Endothelial cell of umbilical vein (primary cell): ENCODE measurements at regions not wholly inside any gene's neighbourhood (a gene's known extent, or its start where the extent isn't known, plus 50 kb on each side); places are given as distances from the start of the nearest gene placed in this dataset.

Source experiments
- BruUV-seq: library from RNA; stranded (reverse); fragments of 400-500 nt; replicated peaks from 2 replicates; lab custom pipeline; 2021; lab: Mats Ljungman, UMichigan
- CTCF ChIA-PET: fragments of 300-600, 350-600 bp; sonication (Branson Sonifier 250); formaldehyde crosslinking; loops from one replicate; lab custom pipeline; 2021; ENCODE audit warnings: antibody characterized with exemption, inconsistent platforms; lab: Charles Lee
- POLR2A ChIA-PET: fragments of 300-600, 350-600 bp; sonication (Branson Sonifier 250); formaldehyde crosslinking; loops from one replicate; lab custom pipeline; 2021; ENCODE audit warnings: antibody characterized with exemption, inconsistent platforms; lab: Charles Lee
- DNase-seq: peaks from one replicate; pipeline ENCODE4 v3.0.0-alpha.2; 2011; ENCODE audit warnings: low read depth, low spot score
- FAIRE-seq: peaks from 2 replicates; lab custom pipeline; 2011; peaks lifted over from hg19 to GRCh38; lab: Jason Lieb, UNC
- H2AFZ ChIP-seq: 2 replicates; pipeline ENCODE4 v1.6.0; 2012; ENCODE audit warnings: low read depth, low read length, control low read depth, inconsistent platforms
- H3K27ac ChIP-seq: 2 replicates; pipeline ENCODE4 v1.5.1; 2011; ENCODE audit warnings: low read depth, mild to moderate bottlenecking, control low read depth, low read length, moderate library complexity; ENCODE audit not compliant: insufficient read depth
- H3K27me3 ChIP-seq, 2 experiments: 2 replicates each; pipeline versions ENCODE4 v1.6.0 to v1.6.1; 2011; ENCODE audit warnings: low read length in 2 of 2, mixed read lengths in 1 of 2; ENCODE audit not compliant: control insufficient read depth in 2 of 2, insufficient read depth in 2 of 2
- H3K36me3 ChIP-seq, 2 experiments: 2 replicates in 1 of 2; 3 replicates in 1 of 2; pipeline ENCODE4 v1.5.1; 2011; ENCODE audit warnings: low read length in 2 of 2, mild to moderate bottlenecking in 1 of 2, moderate library complexity in 1 of 2; ENCODE audit not compliant: control insufficient read depth in 2 of 2, insufficient read depth in 2 of 2; ENCODE audit errors: extremely low read depth in 1 of 2
- H3K4me1 ChIP-seq: 3 replicates; pipeline ENCODE4 v1.5.1; 2011; ENCODE audit warnings: mild to moderate bottlenecking, low read length; ENCODE audit not compliant: control insufficient read depth, insufficient read depth; ENCODE audit errors: extremely low read depth
- H3K4me2 ChIP-seq: 2 replicates; pipeline ENCODE4 v1.6.1; 2011; ENCODE audit warnings: low read length, control low read depth, mixed read lengths; ENCODE audit not compliant: insufficient read depth
- H3K4me3 ChIP-seq, 3 experiments: fragments of 200-600 bp in 1 of 3; sonication (generic), shearing (Covaris generic) in 1 of 3; replicated peaks in 1 of 3; 2 replicates each; pipeline ENCODE4 v1.5.1; 2011 to 2016; ENCODE audit warnings: control low read depth in 3 of 3, low read length in 3 of 3, mild to moderate bottlenecking in 2 of 3, inconsistent platforms in 1 of 3, low read depth in 1 of 3, moderate library complexity in 1 of 3; ENCODE audit not compliant: insufficient read depth in 1 of 3
- H3K79me2 ChIP-seq: 2 replicates; pipeline ENCODE4 v1.6.0; 2012; ENCODE audit warnings: low read length, inconsistent platforms; ENCODE audit not compliant: control insufficient read depth, insufficient read depth
- H3K9ac ChIP-seq: replicated peaks from 2 replicates; pipeline ENCODE3; 2011; ENCODE audit warnings: low read length, control low read depth; ENCODE audit not compliant: insufficient read depth; ENCODE audit errors: extremely low read depth
- H3K9me1 ChIP-seq: replicated peaks from 3 replicates; pipeline ENCODE4 v1.6.0; 2011; ENCODE audit warnings: mild to moderate bottlenecking, low read length; ENCODE audit not compliant: control insufficient read depth, insufficient read depth; ENCODE audit errors: extremely low read depth
- H3K9me3 ChIP-seq: replicated peaks from 2 replicates; pipeline ENCODE4 v1.5.1; 2012; ENCODE audit warnings: low read length, inconsistent platforms; ENCODE audit not compliant: control insufficient read depth, insufficient read depth
- H4K20me1 ChIP-seq: replicated peaks from 2 replicates; pipeline ENCODE3; 2011; ENCODE audit warnings: mild to moderate bottlenecking, low read length; ENCODE audit not compliant: control insufficient read depth, insufficient read depth; ENCODE audit errors: extremely low read depth
- EZH2 ChIP-seq: IDR thresholded peaks from 2 replicates; pipeline ENCODE4 v1.6.1; 2012; ENCODE audit warnings: borderline replicate concordance, low read depth, mild to moderate bottlenecking, moderate library complexity, low read length, inconsistent platforms; ENCODE audit not compliant: severe bottlenecking
- FOS ChIP-seq: IDR thresholded peaks from 2 replicates; pipeline ENCODE4 v1.6.1; 2011; ENCODE audit warnings: mild to moderate bottlenecking, low read length, moderate library complexity, borderline replicate concordance; ENCODE audit not compliant: insufficient read depth
- GATA2 ChIP-seq: IDR thresholded peaks from 2 replicates; pipeline ENCODE4 v1.7.0; 2011; ENCODE audit warnings: low read depth, mild to moderate bottlenecking, moderate library complexity, mixed read lengths, low read length; ENCODE audit not compliant: insufficient read length, insufficient read depth
- JUN ChIP-seq: IDR thresholded peaks from 2 replicates; pipeline ENCODE4 v1.6.1; 2011; ENCODE audit warnings: borderline replicate concordance, low read depth; ENCODE audit not compliant: insufficient read length, insufficient read depth
- MYC ChIP-seq: IDR thresholded peaks from one replicate; pipeline ENCODE4 v1.6.1; 2011; ENCODE audit warnings: mild to moderate bottlenecking, low read depth, low read length
- POLR2A ChIP-seq: IDR thresholded peaks from 2 replicates; pipeline ENCODE4 v1.6.1; 2012; ENCODE audit warnings: low read depth, mild to moderate bottlenecking, control low read depth, low read length
- POLR2AphosphoS5 ChIP-seq: IDR thresholded peaks from 2 replicates; pipeline ENCODE4 v1.6.1; 2012; ENCODE audit warnings: low read depth, mild to moderate bottlenecking, control low read depth, low read length, moderate library complexity; ENCODE audit not compliant: insufficient read depth
- dilution Hi-C: fragments of 300-500 bp; cut with MboI; formaldehyde crosslinking; loops from one replicate; pipeline ENCODE4 v1.15.0; 2019; ENCODE audit warnings: low sequenced_read_pairs; ENCODE audit not compliant: extremely low pct_ligation_motif_present
- intact Hi-C: fragments of 100-400 bp; cut with micrococcal nuclease; formaldehyde crosslinking; loops from one replicate; pipeline ENCODE4 v1.10.0; 2022
- TF ChIP-seq, protein P1 (sequence below): IDR thresholded peaks from 2 replicates; pipeline ENCODE4 v1.6.1; 2011; ENCODE audit not compliant: insufficient read depth, insufficient read length
- TF ChIP-seq, protein P2 (sequence below), 2 donors: IDR thresholded peaks; 1 replicate in 1 of 2; 2 replicates in 1 of 2; pipeline ENCODE4 v1.5.1; 2011; ENCODE audit warnings: low read length in 2 of 2, mild to moderate bottlenecking in 2 of 2, moderate library complexity in 2 of 2, control low read depth in 1 of 2, inconsistent platforms in 1 of 2, low read depth in 1 of 2; ENCODE audit not compliant: insufficient read depth in 1 of 2; ENCODE audit errors: extremely low read depth in 1 of 2

DNA sequence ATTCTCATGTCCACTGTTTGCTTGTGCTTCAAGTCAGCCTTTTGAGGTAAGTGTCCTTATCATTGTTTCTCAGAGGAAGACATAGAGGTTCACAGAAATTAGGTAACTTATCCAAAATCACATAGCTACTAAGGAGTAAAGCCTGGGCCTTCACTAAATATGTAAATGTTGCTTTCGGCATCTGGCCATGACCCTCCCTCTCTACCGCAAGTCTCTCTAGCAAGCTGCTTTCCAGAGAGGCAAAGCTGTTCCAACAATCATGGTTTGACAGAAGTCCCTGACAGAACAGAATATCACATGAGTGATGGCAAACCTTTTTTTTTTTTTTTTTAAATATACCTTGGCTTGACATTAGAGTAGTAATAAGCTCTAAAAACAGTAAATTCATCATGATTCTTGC is 94.5 kb upstream of the F3 start:
- dilution Hi-C loops: no loop called here
- FAIRE-seq (no peak), DNase-seq (no peak)
- Histone ChIP-seq H3K9ac (no peak overlapping the region), H3K4me2 (no peak overlapping the region), H3K27me3 (peaks cover 0 to 4% of the 10 kb centered on the region in 2 experiments), H3K27ac (no peak overlapping the region), H3K9me3 (no peaks in the 10 kb centered on the region), H2AFZ (no peak overlapping the region), H3K79me2 (no peaks in the 10 kb centered on the region), H3K9me1 (no peaks in the 10 kb centered on the region), H3K4me1 (no peaks in the 10 kb centered on the region), H3K36me3 (no peaks in the 10 kb centered on the region), H4K20me1 (no peaks in the 10 kb centered on the region), H3K4me3 (no peak overlapping the region)
- ChIA-PET POLR2A (interaction anchor here (0.7 kb wide), 1 partner anchor 63 kb away, joined by 6 read pairs; no protein-coding TSS in a partner anchor), CTCF (interaction anchor here (1.0 kb wide), 1 partner anchor 11 kb away, joined by 5 read pairs; no protein-coding TSS in a partner anchor)
- intact Hi-C loops: no loop called here
- TF ChIP-seq POLR2A: no peak
- TF ChIP-seq JUN: no peak
- no peak for TF ChIP-seq POLR2AphosphoS5
- TF ChIP-seq EZH2: no peak
- TF ChIP-seq, protein P1, sequence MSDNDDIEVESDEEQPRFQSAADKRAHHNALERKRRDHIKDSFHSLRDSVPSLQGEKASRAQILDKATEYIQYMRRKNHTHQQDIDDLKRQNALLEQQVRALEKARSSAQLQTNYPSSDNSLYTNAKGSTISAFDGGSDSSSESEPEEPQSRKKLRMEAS: no peak
- TF ChIP-seq MYC: no peak
- TF ChIP-seq, protein P2, sequence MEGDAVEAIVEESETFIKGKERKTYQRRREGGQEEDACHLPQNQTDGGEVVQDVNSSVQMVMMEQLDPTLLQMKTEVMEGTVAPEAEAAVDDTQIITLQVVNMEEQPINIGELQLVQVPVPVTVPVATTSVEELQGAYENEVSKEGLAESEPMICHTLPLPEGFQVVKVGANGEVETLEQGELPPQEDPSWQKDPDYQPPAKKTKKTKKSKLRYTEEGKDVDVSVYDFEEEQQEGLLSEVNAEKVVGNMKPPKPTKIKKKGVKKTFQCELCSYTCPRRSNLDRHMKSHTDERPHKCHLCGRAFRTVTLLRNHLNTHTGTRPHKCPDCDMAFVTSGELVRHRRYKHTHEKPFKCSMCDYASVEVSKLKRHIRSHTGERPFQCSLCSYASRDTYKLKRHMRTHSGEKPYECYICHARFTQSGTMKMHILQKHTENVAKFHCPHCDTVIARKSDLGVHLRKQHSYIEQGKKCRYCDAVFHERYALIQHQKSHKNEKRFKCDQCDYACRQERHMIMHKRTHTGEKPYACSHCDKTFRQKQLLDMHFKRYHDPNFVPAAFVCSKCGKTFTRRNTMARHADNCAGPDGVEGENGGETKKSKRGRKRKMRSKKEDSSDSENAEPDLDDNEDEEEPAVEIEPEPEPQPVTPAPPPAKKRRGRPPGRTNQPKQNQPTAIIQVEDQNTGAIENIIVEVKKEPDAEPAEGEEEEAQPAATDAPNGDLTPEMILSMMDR (IDR thresholded peaks at IDR 0.05; ENCODE audit: extremely low read depth in 1 of 2, insufficient read depth in 1 of 2, low read depth in 1 of 2, low read length in 2 of 2): no peak
- TF ChIP-seq FOS: no peak
- TF ChIP-seq GATA2: no peak
- BruUV-seq: no TSS peak
